ENCODE measurements at regions not wholly inside any gene's neighbourhood (a gene's known extent, or its start where the extent isn't known, plus 50 kb on each side); places are given as distances from the start of the nearest gene placed in this dataset.

GRCh38 chr16:60392380-60392779 is 1643.9 kb downstream of the CDH8 start:
- TF ChIP-seq CTCF (IDR thresholded peaks at IDR 0.05; ENCODE audit: poor library complexity) (no peak), EZH2 (IDR thresholded peaks at IDR 0.05; ENCODE audit: borderline replicate concordance) (no peak)

Data from hepatocyte (in vitro differentiated cells).